Retinal pigment epithelial cell (primary cell): ENCODE measurements at regions not wholly inside any gene's neighbourhood (a gene's known extent, or its start where the extent isn't known, plus 50 kb on each side); places are given as distances from the start of the nearest gene placed in this dataset.

ENCODE experiments used
- DNase-seq: peaks from one replicate; pipeline ENCODE4 v3.0.0-alpha.2; 2010; ENCODE audit warnings: low read depth
- H3K4me3 ChIP-seq: 2 replicates; pipeline ENCODE4 v1.5.1; 2011; ENCODE audit warnings: mild to moderate bottlenecking, low read length, control low read depth, moderate library complexity
- CTCF ChIP-seq: conservative IDR thresholded peaks from 2 replicates; pipeline ENCODE4 v1.5.1; 2011; ENCODE audit warnings: low read depth, low read length, control low read depth, inconsistent platforms

GRCh38 chr12:15047611-15048010, 74.8 kb downstream of the PDE6H start:
- no peak for DNase-seq
- H3K4me3 ChIP-seq, result no peak overlapping the region
- TF ChIP-seq CTCF, result no peak

- no peak overlapping the region for H3K4me3 ChIP-seq
- TF ChIP-seq CTCF, result no peak
- no peak for DNase-seq
Measured at GRCh38 chr12:15049461-15050153, 76.8 kb downstream of the PDE6H start.

GRCh38 chr12:15050659-15051058, 77.8 kb downstream of the PDE6H start:
- peak; percentile 39 for DNase-seq
- no peak for TF ChIP-seq CTCF
- no peak overlapping the region for H3K4me3 ChIP-seq

- no peak for DNase-seq
- no peak for TF ChIP-seq CTCF
- H3K4me3 ChIP-seq, result no peak overlapping the region
Measured at GRCh38 chr12:15052691-15053090, 79.8 kb downstream of the PDE6H start.

- no peak for DNase-seq
- no peak overlapping the region for H3K4me3 ChIP-seq
- no peak for TF ChIP-seq CTCF
Measured at GRCh38 chr12:15056218-15056617, 83.4 kb downstream of the PDE6H start.
